Endothelial cell (in vitro differentiated cells): ENCODE measurements at regions not wholly inside any gene's neighbourhood (a gene's known extent, or its start where the extent isn't known, plus 50 kb on each side); places are given as distances from the start of the nearest gene placed in this dataset.

ENCODE experiments used
- DNase-seq: peaks from one replicate; pipeline ENCODE4 v3.0.0; 2021; ENCODE audit warnings: low spot score
- H3K27ac Mint-ChIP-seq: one replicate; pipeline ENCODE4 v1.8.0; 2021; ENCODE audit warnings: mixed read lengths, inconsistent platforms; ENCODE audit not compliant: unreplicated experiment
- H3K27me3 Mint-ChIP-seq: one replicate; pipeline ENCODE4 v1.8.0; 2021; ENCODE audit warnings: mild to moderate bottlenecking, moderate library complexity, mixed read lengths, inconsistent platforms; ENCODE audit not compliant: unreplicated experiment
- H3K36me3 Mint-ChIP-seq: one replicate; pipeline ENCODE4 v1.8.0; 2021; ENCODE audit warnings: mild to moderate bottlenecking, low read depth, mixed read lengths, inconsistent platforms; ENCODE audit not compliant: unreplicated experiment
- H3K4me1 Mint-ChIP-seq: one replicate; pipeline ENCODE4 v1.8.0; 2021; ENCODE audit warnings: mild to moderate bottlenecking, mixed read lengths, inconsistent platforms; ENCODE audit not compliant: unreplicated experiment
- H3K4me3 Mint-ChIP-seq: one replicate; pipeline ENCODE4 v1.8.0; 2021; ENCODE audit warnings: mild to moderate bottlenecking, mixed read lengths, inconsistent platforms; ENCODE audit not compliant: unreplicated experiment
- H3K9me3 Mint-ChIP-seq: one replicate; pipeline ENCODE4 v1.8.0; 2021; ENCODE audit warnings: mixed read lengths, inconsistent platforms; ENCODE audit not compliant: unreplicated experiment
- TF ChIP-seq, protein P1 (sequence below): fragments of 200-600 bp; sonication (generic); IDR thresholded peaks from one replicate; pipeline ENCODE4 v1.5.0; 2021; ENCODE audit warnings: antibody characterized with exemption; ENCODE audit not compliant: unreplicated experiment

DNA sequence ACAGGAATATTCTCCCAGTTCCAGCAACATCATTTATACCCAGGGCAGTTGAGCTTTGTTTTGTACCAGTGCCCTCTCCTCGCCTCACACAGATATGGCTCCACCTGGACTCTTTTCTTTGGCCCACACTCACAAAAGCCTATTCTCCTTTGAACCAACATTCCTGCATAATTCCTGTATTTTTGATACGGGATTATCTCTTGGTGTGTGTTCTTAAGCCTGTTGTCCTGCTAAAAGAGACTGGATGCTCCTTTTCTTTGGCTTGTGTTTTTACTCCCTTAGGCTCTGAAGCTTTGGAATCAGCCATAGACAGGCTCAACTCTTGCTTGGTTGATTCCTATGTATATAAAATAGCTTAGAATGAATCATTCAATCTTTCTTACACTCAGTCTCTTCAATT, 305.4 kb upstream of the SATB1 start:
- TF ChIP-seq, protein P1, sequence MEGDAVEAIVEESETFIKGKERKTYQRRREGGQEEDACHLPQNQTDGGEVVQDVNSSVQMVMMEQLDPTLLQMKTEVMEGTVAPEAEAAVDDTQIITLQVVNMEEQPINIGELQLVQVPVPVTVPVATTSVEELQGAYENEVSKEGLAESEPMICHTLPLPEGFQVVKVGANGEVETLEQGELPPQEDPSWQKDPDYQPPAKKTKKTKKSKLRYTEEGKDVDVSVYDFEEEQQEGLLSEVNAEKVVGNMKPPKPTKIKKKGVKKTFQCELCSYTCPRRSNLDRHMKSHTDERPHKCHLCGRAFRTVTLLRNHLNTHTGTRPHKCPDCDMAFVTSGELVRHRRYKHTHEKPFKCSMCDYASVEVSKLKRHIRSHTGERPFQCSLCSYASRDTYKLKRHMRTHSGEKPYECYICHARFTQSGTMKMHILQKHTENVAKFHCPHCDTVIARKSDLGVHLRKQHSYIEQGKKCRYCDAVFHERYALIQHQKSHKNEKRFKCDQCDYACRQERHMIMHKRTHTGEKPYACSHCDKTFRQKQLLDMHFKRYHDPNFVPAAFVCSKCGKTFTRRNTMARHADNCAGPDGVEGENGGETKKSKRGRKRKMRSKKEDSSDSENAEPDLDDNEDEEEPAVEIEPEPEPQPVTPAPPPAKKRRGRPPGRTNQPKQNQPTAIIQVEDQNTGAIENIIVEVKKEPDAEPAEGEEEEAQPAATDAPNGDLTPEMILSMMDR, result no peak
- H3K27ac Mint-ChIP-seq, result no peak overlapping the region
- no peaks in the 10 kb centered on the region for H3K4me1 Mint-ChIP-seq
- no peaks in the 10 kb centered on the region for H3K36me3 Mint-ChIP-seq
- no peak for DNase-seq
- no peaks in the 10 kb centered on the region for H3K9me3 Mint-ChIP-seq
- H3K27me3 Mint-ChIP-seq, result no peaks in the 10 kb centered on the region
- no peak overlapping the region for H3K4me3 Mint-ChIP-seq

DNA sequence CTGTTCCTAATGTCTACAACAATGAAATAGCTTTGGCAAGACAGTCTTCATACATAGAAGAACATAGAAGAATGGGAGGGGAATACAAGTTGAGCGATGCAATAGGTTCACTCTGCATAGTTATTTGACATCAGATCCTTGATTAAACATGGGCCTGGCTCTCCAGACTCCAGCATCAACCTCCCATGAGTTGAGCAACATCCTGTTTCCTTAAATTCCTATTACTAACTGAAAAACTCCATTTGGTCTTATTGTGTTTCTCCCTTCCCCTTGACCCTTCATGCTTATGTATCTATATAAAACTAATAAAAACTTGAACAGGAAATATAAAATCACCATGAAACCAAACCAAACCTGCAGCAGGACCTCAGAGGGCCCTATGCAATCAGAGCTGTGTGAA, 304.5 kb upstream of the SATB1 start:
- no peaks in the 10 kb centered on the region for H3K36me3 Mint-ChIP-seq
- no peaks in the 10 kb centered on the region for H3K4me1 Mint-ChIP-seq

DNA sequence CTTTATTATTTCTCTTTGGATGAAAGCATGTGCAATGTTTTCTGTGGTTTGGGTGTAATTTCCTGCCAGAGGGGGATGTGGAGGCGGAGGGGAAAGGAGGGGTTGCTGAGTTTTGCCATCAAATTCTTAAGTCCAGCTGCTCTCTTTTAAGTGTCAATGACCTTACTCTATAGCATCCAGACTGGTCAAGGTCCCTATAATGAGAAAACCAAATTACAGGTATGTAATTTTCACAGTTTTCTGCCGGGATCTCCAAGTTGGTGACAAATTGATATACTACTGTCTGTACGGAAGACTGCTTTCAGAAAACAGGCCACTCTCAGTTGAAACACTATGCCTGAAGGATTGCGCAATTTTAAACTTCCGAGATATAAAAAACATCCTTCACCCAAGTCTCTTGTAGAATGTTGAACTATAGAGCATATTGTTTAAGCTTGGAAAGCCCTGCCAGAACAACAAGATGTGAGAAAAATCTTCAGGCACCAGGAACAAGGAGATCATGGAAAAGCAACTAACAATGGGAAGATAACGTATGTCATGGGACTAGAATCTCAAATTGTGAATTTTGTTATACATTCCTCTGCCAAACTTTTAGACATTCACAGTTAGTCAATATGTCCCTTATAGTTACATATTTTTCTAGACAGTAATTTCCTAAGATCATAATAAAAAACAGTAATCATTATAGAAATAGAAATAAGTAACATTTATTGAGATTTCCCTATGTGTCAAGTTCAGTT, 300.7 kb upstream of the SATB1 start:
- TF ChIP-seq, protein P1, result no peak
- H3K27ac Mint-ChIP-seq, result no peak overlapping the region
- H3K4me3 Mint-ChIP-seq, result no peak overlapping the region
- no peaks in the 10 kb centered on the region for H3K36me3 Mint-ChIP-seq
- H3K4me1 Mint-ChIP-seq, result no peaks in the 10 kb centered on the region
- no peaks in the 10 kb centered on the region for H3K27me3 Mint-ChIP-seq
- no peaks in the 10 kb centered on the region for H3K9me3 Mint-ChIP-seq
- DNase-seq, result no peak

More for the DNA sequence above, 304.5 kb upstream of the SATB1 start:
- Mint-ChIP-seq H3K4me3 (no peak overlapping the region), H3K27me3 (no peaks in the 10 kb centered on the region), H3K9me3 (no peaks in the 10 kb centered on the region), H3K27ac (no peak overlapping the region)
- no peak for DNase-seq
- TF ChIP-seq, protein P1, result no peak

DNA sequence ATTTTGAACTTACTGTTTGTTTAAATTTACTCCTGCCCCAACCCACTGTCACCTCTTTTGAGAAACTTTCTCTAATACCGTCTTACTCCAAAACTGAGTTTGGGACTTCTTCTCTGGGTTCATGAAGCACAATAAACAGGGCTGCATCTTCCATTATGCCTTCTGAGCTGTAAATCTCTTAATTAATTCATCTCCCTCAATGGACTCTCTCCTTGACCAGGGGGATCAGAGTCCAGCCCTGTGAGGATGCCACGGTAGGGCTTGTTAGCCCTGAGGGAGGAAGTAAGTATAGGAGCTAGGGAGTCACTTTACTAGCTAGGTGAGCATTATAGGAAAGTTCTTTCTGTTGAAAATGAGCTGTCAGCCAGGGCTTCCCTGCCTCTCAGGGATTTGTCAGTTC, 299.3 kb upstream of the SATB1 start:
- Mint-ChIP-seq H3K4me1 (no peaks in the 10 kb centered on the region), H3K36me3 (no peaks in the 10 kb centered on the region), H3K4me3 (no peak overlapping the region), H3K9me3 (no peaks in the 10 kb centered on the region), H3K27ac (no peak overlapping the region), H3K27me3 (no peaks in the 10 kb centered on the region)
- DNase-seq, result no peak
- TF ChIP-seq, protein P1, result no peak

DNA sequence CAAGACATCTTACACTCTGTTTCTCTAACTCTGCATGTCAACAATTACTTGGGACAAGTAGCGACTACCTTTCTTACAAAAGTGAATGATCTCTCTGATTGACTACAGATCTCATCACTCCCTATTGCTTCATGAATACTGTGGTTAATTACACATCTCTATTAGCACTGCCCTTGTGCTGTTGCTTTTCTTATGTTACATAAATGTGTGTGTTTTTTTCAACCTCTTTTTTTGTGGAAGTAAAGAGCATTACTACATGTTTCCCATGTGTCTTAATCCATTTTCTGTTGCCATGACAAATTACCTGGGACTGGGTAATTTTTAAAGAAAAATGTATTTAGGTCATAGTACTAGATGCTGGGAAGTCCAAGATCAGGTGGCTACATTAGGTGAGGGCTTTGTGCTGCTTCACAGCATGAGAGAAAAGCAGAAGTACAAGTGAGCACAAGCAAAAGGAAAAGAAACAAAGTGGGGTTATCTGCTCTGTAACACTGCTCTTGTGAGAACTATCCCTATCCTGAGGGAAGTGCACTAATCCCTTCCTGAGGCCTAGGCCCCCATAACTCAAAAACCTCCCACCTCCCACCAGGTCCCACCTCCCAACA, 298.2 kb upstream of the SATB1 start:
- Mint-ChIP-seq H3K9me3 (no peaks in the 10 kb centered on the region), H3K27ac (no peak overlapping the region), H3K27me3 (no peaks in the 10 kb centered on the region), H3K36me3 (no peaks in the 10 kb centered on the region), H3K4me3 (no peak overlapping the region), H3K4me1 (no peaks in the 10 kb centered on the region)
- DNase-seq, result no peak
- TF ChIP-seq, protein P1, result no peak
